B cell (primary cell): ENCODE measurements at regions not wholly inside any gene's neighbourhood (a gene's known extent, or its start where the extent isn't known, plus 50 kb on each side); places are given as distances from the start of the nearest gene placed in this dataset.

ENCODE experiments used
- ATAC-seq: fragments of 200-7000 bp; cut with Tn5 transposase; one replicate; pipeline ENCODE4 v1.10.0; 2021; ENCODE audit warnings: low read depth, mild to moderate bottlenecking, moderate number of reproducible peaks, moderate library complexity
- CTCF ChIA-PET: fragments of 350-600 bp; sonication (Branson Sonifier 250); formaldehyde crosslinking; loops from one replicate; lab custom pipeline; 2021; ENCODE audit warnings: antibody characterized with exemption, inconsistent platforms; lab: Charles Lee
- POLR2A ChIA-PET: fragments of 350-600 bp; sonication (Branson Sonifier 250); formaldehyde crosslinking; loops from one replicate; lab custom pipeline; 2021; ENCODE audit warnings: antibody characterized with exemption; lab: Charles Lee
- DNase-seq: peaks from one replicate; pipeline ENCODE4 v3.0.0; 2013
- H2AFZ ChIP-seq: 2 replicates; pipeline ENCODE4 v1.6.1; 2012; ENCODE audit warnings: mild to moderate bottlenecking, low read depth, low read length; ENCODE audit not compliant: insufficient read depth, poor library complexity, severe bottlenecking
- H3K27ac ChIP-seq, 2 donors: 1 replicate in 1 of 2; 2 replicates in 1 of 2; pipeline ENCODE4 v1.5.1; 2012 to 2013; ENCODE audit warnings: low read length in 2 of 2, mild to moderate bottlenecking in 2 of 2, moderate library complexity in 1 of 2
- H3K27me3 ChIP-seq, 4 experiments: fragments of 200-600 bp in 1 of 4; sonication (generic) in 1 of 4; replicated peaks in 1 of 4; 1 replicate in 2 of 4; 2 replicates in 2 of 4; pipeline versions ENCODE4 v1.6.1 to v1.7.0; 2013 to 2016; ENCODE audit warnings: low read length in 3 of 4, mild to moderate bottlenecking in 2 of 4, mixed read lengths in 1 of 4, moderate library complexity in 1 of 4; ENCODE audit not compliant: insufficient read depth in 4 of 4, control insufficient read depth in 3 of 4; ENCODE audit errors: control extremely low read depth in 1 of 4
- H3K36me3 ChIP-seq, 2 experiments: replicated peaks in 1 of 2; 1 replicate in 1 of 2; 2 replicates in 1 of 2; pipeline versions ENCODE4 v1.6.1 to v1.7.1; 2013; ENCODE audit warnings: low read length in 1 of 2; ENCODE audit not compliant: insufficient read depth in 2 of 2, control insufficient read depth in 1 of 2; ENCODE audit errors: control extremely low read depth in 1 of 2, extremely low read depth in 1 of 2
- H3K4me1 ChIP-seq, 2 donors: fragments of 200-600 bp in 1 of 2; sonication (generic) in 1 of 2; 1 replicate in 1 of 2; 2 replicates in 1 of 2; pipeline versions ENCODE4 v1.5.1 to v1.6.1; 2013 to 2017; ENCODE audit warnings: low read length in 2 of 2; ENCODE audit not compliant: control insufficient read depth in 2 of 2, insufficient read depth in 2 of 2
- H3K4me2 ChIP-seq: replicated peaks from 2 replicates; pipeline ENCODE3; 2012; ENCODE audit warnings: mild to moderate bottlenecking, low read depth, low read length; ENCODE audit not compliant: poor library complexity, severe bottlenecking
- H3K4me3 ChIP-seq, 5 experiments: fragments of 200-600 bp in 1 of 5; sonication (generic) in 1 of 5; 1 replicate in 3 of 5; 2 replicates in 2 of 5; pipeline versions ENCODE4 v1.5.1 to v1.7.0; 2011 to 2016; ENCODE audit warnings: low read length in 4 of 5, mild to moderate bottlenecking in 4 of 5, low read depth in 2 of 5, control low read depth in 1 of 5, moderate library complexity in 1 of 5; ENCODE audit not compliant: insufficient read depth in 1 of 5; ENCODE audit errors: control extremely low read depth in 1 of 5, extremely low read depth in 1 of 5
- H3K79me2 ChIP-seq: fragments of 200-600 bp; sonication (generic); one replicate; pipeline ENCODE4 v1.6.0; 2016; ENCODE audit warnings: low read length; ENCODE audit not compliant: control insufficient read depth, insufficient read depth
- H3K9ac ChIP-seq: fragments of 200-600 bp; sonication (generic); 2 replicates; pipeline ENCODE4 v1.6.1; 2017; ENCODE audit warnings: mild to moderate bottlenecking, low read length, moderate library complexity
- H3K9me3 ChIP-seq, 3 donors: one replicate each; pipeline versions ENCODE4 v1.6.1 to v1.7.1; 2013; ENCODE audit warnings: low read length in 2 of 3; ENCODE audit not compliant: control insufficient read depth in 2 of 3, insufficient read depth in 1 of 3; ENCODE audit errors: control extremely low read depth in 1 of 3
- H4K20me1 ChIP-seq: 2 replicates; pipeline ENCODE4 v1.6.0; 2012; ENCODE audit warnings: mild to moderate bottlenecking, low read length; ENCODE audit not compliant: insufficient read depth, control insufficient read depth, poor library complexity, severe bottlenecking
- H3K27ac Mint-ChIP-seq: one replicate; pipeline ENCODE4 v1.8.0; 2021; ENCODE audit warnings: mixed read lengths
- H3K27me3 Mint-ChIP-seq: one replicate; pipeline ENCODE4 v1.8.0; 2021; ENCODE audit warnings: mixed read lengths
- H3K4me1 Mint-ChIP-seq: one replicate; pipeline ENCODE4 v1.8.0; 2021; ENCODE audit warnings: mixed read lengths
- H3K4me3 Mint-ChIP-seq: one replicate; pipeline ENCODE4 v1.8.0; 2021; ENCODE audit warnings: mixed read lengths
- H3K9me3 Mint-ChIP-seq: one replicate; pipeline ENCODE4 v1.8.0; 2022; ENCODE audit warnings: mixed read lengths; ENCODE audit not compliant: insufficient read depth
- CTCF ChIP-seq: fragments of 200-600 bp; IDR thresholded peaks from one replicate; pipeline ENCODE4 v1.8.0; 2022; ENCODE audit warnings: antibody characterized with exemption, mild to moderate bottlenecking
- EZH2 ChIP-seq: IDR thresholded peaks from 2 replicates; pipeline ENCODE4 v1.6.1; 2012; ENCODE audit warnings: borderline replicate concordance, low read depth, mild to moderate bottlenecking, moderate library complexity, low read length; ENCODE audit not compliant: insufficient read depth, poor library complexity, severe bottlenecking
- WGBS: methylation state at CpG from one replicate; pipeline ENCODE4 v1.1.5; 2013; ENCODE audit warnings: missing lambda C conversion rate; ENCODE audit not compliant: insufficient coverage; 5-methylcytosine and 5-hydroxymethylcytosine counted together
- intact Hi-C: fragments of 100-400 bp; cut with micrococcal nuclease; formaldehyde crosslinking; loops from one replicate; pipeline ENCODE4 v1.10.0; 2022

GRCh38 chr7:67413670-67414069, 417.0 kb downstream of the TYW1 start:
- Histone ChIP-seq H3K4me1 (no peaks in the 10 kb centered on the region), H3K79me2 (no peaks in the 10 kb centered on the region), H3K4me3 (no peak overlapping the region), H3K9ac (no peak overlapping the region), H3K36me3 (no peaks in the 10 kb centered on the region), H3K9me3 (peaks cover 0 to 18% (median 6%) of the 10 kb centered on the region in 3 donors), H4K20me1 (no peaks in the 10 kb centered on the region), H3K27ac (no peak overlapping the region), H3K4me2 (no peak overlapping the region), H3K27me3 (no peaks in the 10 kb centered on the region), H2AFZ (no peak overlapping the region)
- no peak for ATAC-seq
- WGBS: no CpG with 5 or more reads among the region's 3 CpGs
- no peak overlapping the region for H3K27ac Mint-ChIP-seq
- ChIA-PET POLR2A (no interaction called here), CTCF (no interaction called here)
- no peak for DNase-seq
- no peaks in the 10 kb centered on the region for H3K4me1 Mint-ChIP-seq
- H3K9me3 Mint-ChIP-seq: peaks cover 2% of the 10 kb centered on the region
- peaks cover 7% of the 10 kb centered on the region for H3K27me3 Mint-ChIP-seq
- no peak overlapping the region for H3K4me3 Mint-ChIP-seq
- TF ChIP-seq CTCF (no peak), EZH2 (no peak)
- intact Hi-C loops: no loop called here

- H3K27ac Mint-ChIP-seq: no peak overlapping the region
- no peak overlapping the region for H3K4me2 ChIP-seq
- H3K4me1 ChIP-seq: no peaks in the 10 kb centered on the region
- H2AFZ ChIP-seq: no peak overlapping the region
- 92% methylated on average over 6 of the region's 6 CpGs for WGBS
- no peaks in the 10 kb centered on the region for H3K36me3 ChIP-seq
- no peak overlapping the region for H3K4me3 Mint-ChIP-seq
- intact Hi-C loops: no loop called here
- no peak overlapping the region for H3K9ac ChIP-seq
- H3K27ac ChIP-seq: no peak overlapping the region
- TF ChIP-seq CTCF (no peak), EZH2 (no peak)
- peaks cover 2% of the 10 kb centered on the region for H3K9me3 Mint-ChIP-seq
- CTCF ChIA-PET: no interaction called here
- no peaks in the 10 kb centered on the region for H4K20me1 ChIP-seq
- no peaks in the 10 kb centered on the region for H3K27me3 ChIP-seq
- POLR2A ChIA-PET: no interaction called here
- H3K4me3 ChIP-seq: no peak overlapping the region
- peaks cover 0 to 18% (median 6%) of the 10 kb centered on the region in 3 donors for H3K9me3 ChIP-seq
- no peaks in the 10 kb centered on the region for H3K79me2 ChIP-seq
- DNase-seq: no peak
- no peaks in the 10 kb centered on the region for H3K4me1 Mint-ChIP-seq
- ATAC-seq: no peak
- peaks cover 7% of the 10 kb centered on the region for H3K27me3 Mint-ChIP-seq
Measured at GRCh38 chr7:67414858-67415257, 418.2 kb downstream of the TYW1 start.
